Mucosa of gallbladder (tissue), 1 donor: ENCODE measurements at regions not wholly inside any gene's neighbourhood (a gene's known extent, or its start where the extent isn't known, plus 50 kb on each side); places are given as distances from the start of the nearest gene placed in this dataset.

Source experiments
- DNase-seq: peaks from one replicate; pipeline ENCODE4 v3.0.0-alpha.2; 2020; ENCODE audit warnings: low spot score
- donor health status: DM: no; HTN: no; CAD: no.

- DNase-seq = no peak
Measured at GRCh38 chr2:19549821-19550220, 191.4 kb upstream of the OSR1 start.

GRCh38 chr2:19548116-19548515, 189.7 kb upstream of the OSR1 start:
- no peak for DNase-seq

GRCh38 chr2:19547321-19547720, 188.9 kb upstream of the OSR1 start:
- DNase-seq = no peak

GRCh38 chr2:19545507-19545906, 187.1 kb upstream of the OSR1 start:
- no peak for DNase-seq

GRCh38 chr2:19543663-19544383, 185.4 kb upstream of the OSR1 start:
- no peak for DNase-seq

- no peak for DNase-seq
Measured at GRCh38 chr2:19542796-19543662, 184.6 kb upstream of the OSR1 start.

GRCh38 chr2:19541884-19542283, 183.5 kb upstream of the OSR1 start:
- no peak for DNase-seq

- DNase-seq = peak; percentile 54
Measured at GRCh38 chr2:19540739-19541525, 182.5 kb upstream of the OSR1 start.

GRCh38 chr2:19538411-19538963, 180.1 kb upstream of the OSR1 start:
- DNase-seq = peak; percentile 79

- no peak for DNase-seq
Measured at GRCh38 chr2:19536136-19536535, 177.7 kb upstream of the OSR1 start.

GRCh38 chr2:19532547-19533196, 174.2 kb upstream of the OSR1 start:
- DNase-seq = no peak

- DNase-seq = no peak
Measured at GRCh38 chr2:19529677-19530076, 171.3 kb upstream of the OSR1 start.

- DNase-seq = no peak
Measured at GRCh38 chr2:19527771-19528170, 169.3 kb upstream of the OSR1 start.

- DNase-seq = no peak
Measured at GRCh38 chr2:19525313-19525712, 166.9 kb upstream of the OSR1 start.

- no peak for DNase-seq
Measured at GRCh38 chr2:19519045-19519444, 160.6 kb upstream of the OSR1 start.

- no peak for DNase-seq
Measured at GRCh38 chr2:19507137-19507536, 148.7 kb upstream of the OSR1 start.

GRCh38 chr2:19505199-19506136, 147.0 kb upstream of the OSR1 start:
- no peak for DNase-seq

- DNase-seq = peak; percentile 10
Measured at GRCh38 chr2:19504400-19505198, 146.2 kb upstream of the OSR1 start.

GRCh38 chr2:19503915-19504314, 145.5 kb upstream of the OSR1 start:
- no peak for DNase-seq

- DNase-seq = no peak
Measured at GRCh38 chr2:19503406-19503805, 145.0 kb upstream of the OSR1 start.
